ENCODE measurements at regions not wholly inside any gene's neighbourhood (a gene's known extent, or its start where the extent isn't known, plus 50 kb on each side); places are given as distances from the start of the nearest gene placed in this dataset.
"Not testable (repeated sequence)": the region's sequence is repeated elsewhere in the genome, so short reads cannot be mapped to it uniquely, and the experiment has no call there.

GRCh38 chr12:89191597-89191996 lies 160.7 kb downstream of the DUSP6 start:
- TF ChIP-seq CTCF, POLR2A (IDR thresholded peaks at IDR 0.05): not testable (repeated sequence)

All from lower leg skin (tissue), 3 donors.